K562 (cell line): ENCODE measurements at regions not wholly inside any gene's neighbourhood (a gene's known extent, or its start where the extent isn't known, plus 50 kb on each side); places are given as distances from the start of the nearest gene placed in this dataset.

Experiments
- HMG20B ChIP-seq: fragments of 250-450 bp; sonication (Bioruptor Pico); IDR thresholded peaks from 2 replicates; pipeline ENCODE4 v1.5.0; 2021; ENCODE audit warnings: mild to moderate bottlenecking
- MYC ChIP-seq, 2 experiments: fragments of 250-450 bp in 1 of 2; sonication (Bioruptor Pico) in 1 of 2; IDR thresholded peaks; 2 replicates each; pipeline versions ENCODE4 v1.5.1 to v1.6.1; 2012 to 2021; ENCODE audit warnings: low read depth in 2 of 2, borderline replicate concordance in 1 of 2, improper control_type of control experiment in 1 of 2, low read length in 1 of 2, mild to moderate bottlenecking in 1 of 2, moderate library complexity in 1 of 2
- NFE2L1 ChIP-seq: fragments of 450-650 bp; IDR thresholded peaks from 2 replicates; pipeline ENCODE4 v1.6.1; 2016; ENCODE audit warnings: missing genetic modification characterization, low read depth, mild to moderate bottlenecking, missing compliant biosample characterization, moderate library complexity, borderline replicate concordance
- SMARCE1 ChIP-seq: fragments of 450-650 bp; IDR thresholded peaks from 2 replicates; pipeline ENCODE4 v1.7.1; 2016; ENCODE audit warnings: mild to moderate bottlenecking
- ZNF232 ChIP-seq: sonication (generic); formaldehyde crosslinking; IDR thresholded peaks from 2 replicates; pipeline ENCODE4 v1.8.0; 2022; ENCODE audit warnings: mild to moderate bottlenecking, missing genetic modification reagents
- ZNF639 ChIP-seq, 2 experiments: fragments of 200-800 bp in 1 of 2; sonication (Bioruptor generic) in 1 of 2; sonication (generic) in 1 of 2; formaldehyde crosslinking in 1 of 2; IDR thresholded peaks in 1 of 2; conservative IDR thresholded peaks in 1 of 2; 2 replicates each; pipeline versions ENCODE4 v1.5.0 to v1.6.1; 2016 to 2020; ENCODE audit warnings: missing compliant biosample characterization in 1 of 2, missing genetic modification characterization in 1 of 2, missing genetic modification reagents in 1 of 2
- TF ChIP-seq, protein P1 (sequence below): fragments of 250-450 bp; sonication (Bioruptor Pico); IDR thresholded peaks from 2 replicates; pipeline ENCODE4 v1.4.0; 2020; ENCODE audit warnings: mild to moderate bottlenecking, moderate library complexity
- TF ChIP-seq, protein P2 (sequence below): sonication (generic); formaldehyde crosslinking; IDR thresholded peaks from 2 replicates; pipeline ENCODE4 v1.8.0; 2022; ENCODE audit warnings: missing genetic modification reagents, mild to moderate bottlenecking, borderline replicate concordance

GRCh38 chr13:78309497-78310180, 293.7 kb downstream of the POU4F1 start (continued):
- TF ChIP-seq, protein P1, sequence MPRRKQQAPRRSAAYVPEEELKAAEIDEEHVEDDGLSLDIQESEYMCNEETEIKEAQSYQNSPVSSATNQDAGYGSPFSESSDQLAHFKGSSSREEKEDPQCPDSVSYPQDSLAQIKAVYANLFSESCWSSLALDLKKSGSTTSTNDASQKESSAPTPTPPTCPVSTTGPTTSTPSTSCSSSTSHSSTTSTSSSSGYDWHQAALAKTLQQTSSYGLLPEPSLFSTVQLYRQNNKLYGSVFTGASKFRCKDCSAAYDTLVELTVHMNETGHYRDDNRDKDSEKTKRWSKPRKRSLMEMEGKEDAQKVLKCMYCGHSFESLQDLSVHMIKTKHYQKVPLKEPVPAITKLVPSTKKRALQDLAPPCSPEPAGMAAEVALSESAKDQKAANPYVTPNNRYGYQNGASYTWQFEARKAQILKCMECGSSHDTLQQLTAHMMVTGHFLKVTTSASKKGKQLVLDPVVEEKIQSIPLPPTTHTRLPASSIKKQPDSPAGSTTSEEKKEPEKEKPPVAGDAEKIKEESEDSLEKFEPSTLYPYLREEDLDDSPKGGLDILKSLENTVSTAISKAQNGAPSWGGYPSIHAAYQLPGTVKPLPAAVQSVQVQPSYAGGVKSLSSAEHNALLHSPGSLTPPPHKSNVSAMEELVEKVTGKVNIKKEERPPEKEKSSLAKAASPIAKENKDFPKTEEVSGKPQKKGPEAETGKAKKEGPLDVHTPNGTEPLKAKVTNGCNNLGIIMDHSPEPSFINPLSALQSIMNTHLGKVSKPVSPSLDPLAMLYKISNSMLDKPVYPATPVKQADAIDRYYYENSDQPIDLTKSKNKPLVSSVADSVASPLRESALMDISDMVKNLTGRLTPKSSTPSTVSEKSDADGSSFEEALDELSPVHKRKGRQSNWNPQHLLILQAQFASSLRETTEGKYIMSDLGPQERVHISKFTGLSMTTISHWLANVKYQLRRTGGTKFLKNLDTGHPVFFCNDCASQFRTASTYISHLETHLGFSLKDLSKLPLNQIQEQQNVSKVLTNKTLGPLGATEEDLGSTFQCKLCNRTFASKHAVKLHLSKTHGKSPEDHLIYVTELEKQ (CRISPR knock-in tag) = no peak
- TF ChIP-seq SMARCE1 (no peak), NFE2L1 (tag) (no peak), MYC (IDR thresholded peaks at IDR 0.05; ENCODE audit: low read depth, low read length) (no peak), MYC (CRISPR knock-in tag; IDR thresholded peaks at IDR 0.05; ENCODE audit: borderline replicate concordance, low read depth) (no peak), ZNF639 (CRISPR knock-in tag; conservative IDR thresholded peaks at IDR 0.05 in 1 of 2, IDR thresholded peaks at IDR 0.05 in 1 of 2) (no peak), ZNF232 (no peak), HMG20B (no peak)
- TF ChIP-seq, protein P2, sequence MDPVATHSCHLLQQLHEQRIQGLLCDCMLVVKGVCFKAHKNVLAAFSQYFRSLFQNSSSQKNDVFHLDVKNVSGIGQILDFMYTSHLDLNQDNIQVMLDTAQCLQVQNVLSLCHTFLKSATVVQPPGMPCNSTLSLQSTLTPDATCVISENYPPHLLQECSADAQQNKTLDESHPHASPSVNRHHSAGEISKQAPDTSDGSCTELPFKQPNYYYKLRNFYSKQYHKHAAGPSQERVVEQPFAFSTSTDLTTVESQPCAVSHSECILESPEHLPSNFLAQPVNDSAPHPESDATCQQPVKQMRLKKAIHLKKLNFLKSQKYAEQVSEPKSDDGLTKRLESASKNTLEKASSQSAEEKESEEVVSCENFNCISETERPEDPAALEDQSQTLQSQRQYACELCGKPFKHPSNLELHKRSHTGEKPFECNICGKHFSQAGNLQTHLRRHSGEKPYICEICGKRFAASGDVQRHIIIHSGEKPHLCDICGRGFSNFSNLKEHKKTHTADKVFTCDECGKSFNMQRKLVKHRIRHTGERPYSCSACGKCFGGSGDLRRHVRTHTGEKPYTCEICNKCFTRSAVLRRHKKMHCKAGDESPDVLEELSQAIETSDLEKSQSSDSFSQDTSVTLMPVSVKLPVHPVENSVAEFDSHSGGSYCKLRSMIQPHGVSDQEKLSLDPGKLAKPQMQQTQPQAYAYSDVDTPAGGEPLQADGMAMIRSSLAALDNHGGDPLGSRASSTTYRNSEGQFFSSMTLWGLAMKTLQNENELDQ (CRISPR knock-in tag) = no peak
